Ishikawa (cell line): ENCODE measurements at regions not wholly inside any gene's neighbourhood (a gene's known extent, or its start where the extent isn't known, plus 50 kb on each side); places are given as distances from the start of the nearest gene placed in this dataset.

Experiments used
- CEBPB ChIP-seq: IDR thresholded peaks from 2 replicates; pipeline ENCODE4 v1.6.1; 2012
- EP300 ChIP-seq: IDR thresholded peaks from 2 replicates; pipeline ENCODE4 v1.6.1; 2012; ENCODE audit warnings: borderline replicate concordance
- FOXM1 ChIP-seq: IDR thresholded peaks from 2 replicates; pipeline ENCODE4 v1.6.1; 2012; ENCODE audit warnings: low read depth, borderline replicate concordance
- NFIC ChIP-seq: IDR thresholded peaks from 2 replicates; pipeline ENCODE4 v1.6.1; 2012
- RAD21 ChIP-seq: IDR thresholded peaks from 2 replicates; pipeline ENCODE4 v1.6.1; 2012; ENCODE audit warnings: low read depth
- TAF1 ChIP-seq: IDR thresholded peaks from 2 replicates; pipeline ENCODE4 v1.6.1; 2012; ENCODE audit warnings: low read depth, mild to moderate bottlenecking
- TCF12 ChIP-seq: IDR thresholded peaks from 2 replicates; pipeline ENCODE4 v1.6.1; 2012; ENCODE audit warnings: low read depth
- TEAD4 ChIP-seq: IDR thresholded peaks from 2 replicates; pipeline ENCODE4 v1.6.1; 2012
- ZBTB7A ChIP-seq: IDR thresholded peaks from 2 replicates; pipeline ENCODE4 v1.6.1; 2012; ENCODE audit warnings: low read depth
- TF ChIP-seq, protein P1 (sequence below): IDR thresholded peaks from 2 replicates; pipeline ENCODE4 v1.6.1; 2012

DNA sequence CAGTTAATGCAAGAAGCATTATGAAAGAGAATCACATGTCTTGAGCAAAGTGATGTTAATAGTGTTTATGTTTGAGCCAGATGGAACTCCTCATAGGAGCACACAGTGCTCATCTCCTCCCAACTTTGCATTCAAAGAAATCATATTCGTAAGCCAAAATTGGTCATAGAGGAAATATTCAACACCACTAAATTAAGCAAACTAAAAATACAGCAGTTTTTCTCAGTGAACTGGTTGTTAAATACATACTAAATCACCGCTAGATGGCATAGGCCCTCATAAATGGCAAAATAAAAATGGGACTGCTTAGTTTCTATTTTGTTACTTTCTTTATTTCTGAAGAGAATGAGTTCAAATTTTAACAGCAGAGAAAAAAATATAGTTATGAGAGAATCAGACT is 114.3 kb downstream of the SYT15 start:
- TF ChIP-seq RAD21: peak; percentile 21; the same call in 1 of the 2 replicates

DNA sequence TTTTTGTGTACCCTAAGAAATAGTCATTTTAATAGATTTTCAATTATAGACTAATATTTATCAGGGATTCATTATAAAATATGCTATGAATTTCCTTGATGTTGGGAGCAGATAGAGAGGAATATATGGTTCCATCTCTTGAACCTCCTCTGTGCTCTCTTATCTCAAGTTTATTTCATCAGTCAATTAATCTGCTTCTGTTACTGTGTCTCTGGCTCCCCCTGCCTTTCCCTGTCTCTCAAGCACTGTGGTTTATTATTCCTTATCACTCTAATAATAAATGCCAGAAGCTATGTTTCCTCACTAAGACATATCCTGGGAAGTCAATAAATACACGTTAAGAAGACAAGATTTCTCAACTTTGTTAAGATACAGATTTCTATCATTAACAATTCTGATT is 141.5 kb downstream of the SYT15 start:
- TF ChIP-seq RAD21: peak; percentile 32

DNA sequence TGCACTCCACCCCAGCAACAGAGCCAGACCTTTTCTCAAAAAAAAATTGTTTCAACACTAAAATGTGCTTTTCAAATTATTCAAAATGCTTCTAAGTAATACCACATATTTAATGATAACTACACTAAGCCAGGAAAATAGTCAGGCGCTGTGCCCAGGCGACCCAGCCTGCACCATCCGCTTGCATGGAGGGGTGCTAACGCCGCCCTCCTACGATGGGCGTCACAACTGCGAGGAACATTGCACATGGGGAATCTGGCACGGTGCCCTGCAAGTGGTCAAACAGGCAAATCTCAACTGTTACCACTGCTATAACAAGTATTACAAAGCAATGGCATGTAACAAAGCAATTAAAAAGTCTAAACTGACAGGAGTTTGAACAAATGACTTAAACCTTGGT is 131.7 kb upstream of the PTPN20 start:
- peak; percentile 55; the same call in 1 of the 2 replicates for TF ChIP-seq TEAD4
- TF ChIP-seq TCF12: peak; percentile 39; the same call in 1 of the 2 replicates
- peak; percentile 87 for TF ChIP-seq NFIC
- 0 out of 2 replicates have a peak, but pooled peaks have one; percentile 30 for TF ChIP-seq ZBTB7A
- TF ChIP-seq, protein P1, sequence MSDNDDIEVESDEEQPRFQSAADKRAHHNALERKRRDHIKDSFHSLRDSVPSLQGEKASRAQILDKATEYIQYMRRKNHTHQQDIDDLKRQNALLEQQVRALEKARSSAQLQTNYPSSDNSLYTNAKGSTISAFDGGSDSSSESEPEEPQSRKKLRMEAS: peak; percentile 89
- peak; percentile 13; the same call in 1 of the 2 replicates for TF ChIP-seq EP300

DNA sequence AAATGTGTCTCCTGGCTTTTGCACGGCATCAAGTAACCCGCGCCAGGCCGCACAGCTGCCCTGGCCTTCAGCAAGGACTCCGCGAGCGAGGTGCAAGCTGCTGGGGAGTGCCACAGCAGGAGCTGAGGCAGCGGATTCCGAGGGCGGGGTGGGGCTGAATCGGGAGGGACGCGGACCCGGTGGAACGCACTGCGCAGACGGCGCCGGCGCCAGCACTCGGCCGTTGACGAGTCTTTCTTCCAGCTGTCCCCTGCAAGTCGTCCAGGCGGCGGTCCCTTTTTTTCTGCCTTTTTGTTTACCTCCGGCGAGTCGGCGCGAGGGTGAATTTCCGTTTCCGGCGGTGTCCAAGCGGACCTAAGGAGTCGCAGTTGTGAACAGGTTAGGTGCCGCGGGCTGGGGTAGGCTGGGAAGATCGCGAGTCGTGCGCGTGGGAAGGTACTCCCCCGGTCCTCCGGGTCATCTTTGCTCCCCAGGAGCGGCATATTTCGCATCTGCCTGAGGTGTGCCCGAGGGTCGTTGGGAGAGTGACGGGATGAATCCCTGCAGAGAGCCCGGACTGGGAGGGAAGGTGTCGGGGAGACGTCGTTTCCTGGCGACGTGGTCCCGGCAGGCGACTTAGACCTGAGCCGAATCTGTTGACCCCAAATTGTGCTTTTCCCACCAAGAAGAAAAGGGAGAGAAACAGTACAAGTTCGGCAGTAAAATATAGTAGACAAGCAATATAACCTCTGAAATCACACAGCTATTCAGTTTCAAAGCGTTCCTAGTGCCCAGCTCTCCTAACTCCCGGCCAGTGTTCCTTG is 124.5 kb upstream of the PTPN20 start:
- TF ChIP-seq, protein P1: 0 out of 2 replicates have a peak, but pooled peaks have one; percentile 24
- TF ChIP-seq TAF1: peak; percentile 72

DNA sequence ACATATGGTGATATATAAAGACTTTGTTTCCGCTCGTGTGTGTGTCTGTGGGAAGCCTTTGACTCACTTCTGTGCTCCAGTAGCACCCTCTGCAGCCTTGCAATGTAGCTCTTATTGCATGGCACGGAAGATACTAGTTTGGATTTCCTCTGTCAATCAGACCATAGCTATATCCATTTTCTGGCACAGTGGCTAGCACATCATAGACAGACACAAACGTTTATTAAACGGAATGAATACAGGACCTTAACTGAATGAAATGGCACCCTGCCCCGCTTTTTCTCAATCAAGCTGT is 124.0 kb upstream of the PTPN20 start:
- TF ChIP-seq RAD21 (0 out of 2 replicates have a peak, but pooled peaks have one; percentile 21), CEBPB (no peak), FOXM1 (no peak)
